ENCODE measurements at regions not wholly inside any gene's neighbourhood (a gene's known extent, or its start where the extent isn't known, plus 50 kb on each side); places are given as distances from the start of the nearest gene placed in this dataset.

GRCh38 chr17:13086142-13086769, 68.4 kb upstream of the ELAC2 start (continued):
- no peak for TF ChIP-seq NRF1 (IDR thresholded peaks at IDR 0.05; ENCODE audit: low read depth, low read length)
